GM19467 (cell line): ENCODE measurements at regions not wholly inside any gene's neighbourhood (a gene's known extent, or its start where the extent isn't known, plus 50 kb on each side); places are given as distances from the start of the nearest gene placed in this dataset.
"Not testable (repeated sequence)": the region's sequence is repeated elsewhere in the genome, so short reads cannot be mapped to it uniquely, and the experiment has no call there.

ENCODE experiments used
- ATAC-seq: cut with Tn5 transposase; IDR thresholded peaks from one replicate; pipeline ENCODE4 v1.9.1; 2021; ENCODE audit warnings: mild to moderate bottlenecking, moderate library complexity; ENCODE audit not compliant: unreplicated experiment

DNA sequence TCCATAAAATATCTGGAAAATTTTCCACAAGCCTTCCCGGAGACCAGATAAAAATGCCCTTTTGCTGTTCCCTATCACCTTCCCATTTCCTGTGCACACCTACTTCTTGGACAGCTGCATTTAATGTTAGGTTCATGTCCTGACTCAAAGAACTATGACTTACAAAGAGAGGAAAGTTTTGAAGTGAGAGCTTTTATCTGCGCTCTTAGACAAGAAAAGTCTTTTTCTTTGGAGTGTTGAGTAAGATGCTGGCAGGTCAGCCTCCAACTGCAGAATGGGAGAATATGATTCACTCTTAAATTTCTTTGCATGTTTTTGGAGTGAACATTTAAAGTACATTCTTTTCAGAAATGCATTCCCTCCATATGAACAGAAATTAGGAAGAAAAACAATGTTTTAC, 147.3 kb upstream of the DPH6 start:
- ATAC-seq: no peak

DNA sequence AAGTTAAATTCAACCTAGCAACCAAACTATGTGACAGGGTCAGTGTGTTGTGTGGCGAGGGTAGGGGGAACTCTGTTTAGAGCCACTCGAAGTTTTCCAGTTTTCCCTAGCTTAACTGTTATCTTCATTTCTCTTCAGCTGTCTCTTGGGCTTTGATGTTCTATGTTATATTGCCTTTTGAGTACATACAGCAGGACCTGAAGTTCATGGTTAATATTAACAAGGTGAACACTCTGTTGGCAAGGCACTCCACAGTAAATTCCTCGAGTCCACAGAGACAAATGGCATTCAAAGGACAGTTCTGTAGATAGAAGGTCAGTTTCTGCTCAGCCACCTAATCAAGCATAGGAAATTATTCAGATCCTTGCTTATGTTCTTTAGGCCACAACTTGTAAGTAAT, 147.9 kb upstream of the DPH6 start:
- no peak for ATAC-seq

DNA sequence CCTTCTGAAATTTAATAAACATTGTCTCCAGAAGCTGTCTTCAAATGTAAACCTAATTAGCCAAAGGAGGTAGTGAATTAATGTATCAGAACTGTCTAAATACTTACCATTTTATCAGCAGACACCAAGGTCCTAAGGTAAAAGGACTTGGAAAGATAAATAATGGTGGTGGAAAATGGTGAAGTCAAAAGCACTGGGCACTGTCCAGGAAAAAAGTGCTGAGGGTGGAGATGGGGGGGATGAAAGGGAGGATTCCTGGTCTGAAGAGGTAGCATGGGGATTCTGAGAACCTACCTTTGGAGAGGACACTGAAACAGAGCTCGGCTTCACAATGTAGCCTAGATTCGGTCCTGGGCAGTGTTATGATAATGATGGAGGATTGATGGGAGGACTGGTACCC, 149.0 kb upstream of the DPH6 start:
- no peak for ATAC-seq

GRCh38 chr15:35696767-35697231, 150.8 kb upstream of the DPH6 start:
- no peak for ATAC-seq

GRCh38 chr15:35697549-35698299, 151.8 kb upstream of the DPH6 start:
- ATAC-seq: no peak

DNA sequence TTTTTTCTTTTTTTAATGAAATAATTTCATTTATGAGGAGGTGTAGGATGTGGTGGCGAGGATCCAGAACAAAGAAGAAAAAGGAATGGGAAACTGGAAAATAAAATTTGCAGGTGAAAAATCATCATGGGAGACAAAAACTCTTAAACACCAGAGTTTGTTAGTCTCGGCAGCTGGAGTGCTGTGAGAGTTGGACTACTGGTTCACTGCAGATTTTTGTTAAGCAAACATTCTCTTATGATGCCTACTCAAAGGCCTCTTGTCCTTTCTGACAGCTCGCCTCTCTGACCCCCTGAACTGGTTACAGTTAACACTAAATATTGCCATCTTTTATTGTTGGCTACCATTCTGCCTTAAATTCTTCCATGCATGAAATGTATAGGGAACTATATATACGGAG, 152.4 kb upstream of the DPH6 start:
- ATAC-seq: no peak

GRCh38 chr15:35698966-35699575, 153.1 kb upstream of the DPH6 start:
- ATAC-seq: no peak

- not testable (repeated sequence) for ATAC-seq
Measured at GRCh38 chr15:35700091-35700593, 154.2 kb upstream of the DPH6 start.

GRCh38 chr15:35701402-35702046, 155.6 kb upstream of the DPH6 start:
- ATAC-seq: no peak

GRCh38 chr15:35702946-35703495, 157.1 kb upstream of the DPH6 start:
- no peak for ATAC-seq

- ATAC-seq: no peak
Measured at GRCh38 chr15:35705030-35705883, 159.3 kb upstream of the DPH6 start.

DNA sequence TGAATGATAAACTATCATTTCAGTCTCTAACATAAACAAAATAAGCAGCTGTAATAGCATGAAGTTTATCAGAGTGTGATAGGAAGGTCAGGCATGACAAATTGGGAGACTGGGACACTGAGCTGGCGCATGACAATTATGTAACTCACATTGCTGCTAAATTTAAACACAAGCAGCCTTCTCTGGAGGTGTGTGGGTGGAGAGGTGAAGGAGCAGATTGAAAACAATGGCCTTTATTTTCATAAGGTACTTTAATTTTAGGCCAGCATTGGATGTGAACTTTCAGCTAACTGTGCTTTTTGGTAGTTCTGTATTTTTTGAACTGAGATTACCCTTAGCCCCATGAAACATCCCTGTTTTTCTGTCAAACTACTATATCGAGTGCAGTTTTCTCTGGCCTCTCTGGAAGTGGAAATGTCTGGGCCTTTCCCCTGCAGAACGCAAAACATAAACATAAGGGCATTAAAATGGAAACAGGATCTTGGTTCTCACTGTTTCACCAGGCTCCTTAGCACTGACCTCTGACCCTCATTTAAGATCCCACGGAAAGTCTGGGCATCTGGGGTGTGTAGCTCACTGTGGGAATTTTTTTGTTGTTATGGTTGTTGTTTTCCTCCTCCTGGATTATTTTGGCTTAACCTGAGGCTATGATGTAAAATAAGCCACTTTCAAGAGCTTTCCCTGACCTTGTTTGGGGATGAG, 160.1 kb upstream of the DPH6 start:
- no peak for ATAC-seq

GRCh38 chr15:35712956-35713355, 167.0 kb upstream of the DPH6 start:
- no peak for ATAC-seq

GRCh38 chr15:35713733-35714132, 167.8 kb upstream of the DPH6 start:
- ATAC-seq: no peak

DNA sequence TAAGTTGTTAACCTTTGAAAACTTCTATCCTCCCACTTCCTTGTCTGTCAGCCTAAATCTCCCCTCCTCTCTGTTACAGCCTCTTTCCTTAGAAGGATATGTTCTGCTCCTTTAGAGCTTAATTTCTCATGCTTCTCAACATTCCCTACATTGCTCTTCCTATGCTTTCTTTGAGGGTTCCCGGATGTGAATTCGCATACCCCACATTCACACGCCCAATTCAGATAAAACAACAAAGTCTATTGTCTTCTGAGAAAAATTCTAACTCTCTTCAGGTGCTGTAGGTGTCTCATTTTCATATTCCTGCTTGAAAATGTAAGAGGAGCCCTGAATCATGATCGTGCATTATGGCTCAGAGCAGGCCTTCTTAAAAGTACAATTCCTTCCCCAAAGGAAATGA, 171.8 kb upstream of the DPH6 start:
- ATAC-seq: no peak

GRCh38 chr15:35720019-35720418, 174.1 kb upstream of the DPH6 start:
- no peak for ATAC-seq

DNA sequence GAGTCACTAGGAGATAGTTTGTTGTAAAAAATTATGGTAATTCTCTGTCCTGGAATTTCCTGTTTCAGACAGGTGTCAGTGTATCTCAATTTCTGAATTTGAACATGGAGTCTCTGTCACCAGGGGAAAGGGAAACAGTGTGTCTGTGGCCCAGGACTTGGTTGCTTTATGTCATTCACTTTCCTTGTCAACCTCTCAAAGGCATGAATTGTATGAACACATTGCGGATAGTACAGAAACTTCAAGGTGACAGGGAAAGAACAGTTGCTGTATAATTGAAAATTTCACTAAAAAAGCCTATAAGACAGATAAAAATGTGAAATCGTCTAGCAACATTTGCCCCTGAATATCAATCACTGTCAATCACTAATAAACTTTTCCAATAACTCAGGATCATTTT, 175.0 kb upstream of the DPH6 start:
- no peak for ATAC-seq

DNA sequence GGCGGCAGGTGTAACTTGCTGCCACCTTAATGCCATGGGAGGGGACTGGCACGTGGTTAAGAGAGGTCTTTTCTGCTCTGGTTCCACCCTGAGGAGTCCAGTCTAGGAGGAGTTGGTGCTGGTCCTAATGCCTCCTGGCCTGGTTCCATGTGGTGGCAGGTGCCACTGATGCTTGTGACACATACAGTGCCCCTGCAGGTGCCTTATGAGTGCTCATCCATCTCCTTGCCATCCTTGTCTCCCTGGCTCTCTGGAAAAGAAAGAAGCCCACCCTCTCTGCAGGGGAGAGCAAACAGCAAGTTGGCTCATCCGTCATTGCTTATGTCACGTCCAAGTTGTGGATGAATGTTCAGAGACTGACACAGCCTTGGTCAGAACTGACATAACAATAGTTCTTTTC, 175.8 kb upstream of the DPH6 start:
- ATAC-seq: no peak

DNA sequence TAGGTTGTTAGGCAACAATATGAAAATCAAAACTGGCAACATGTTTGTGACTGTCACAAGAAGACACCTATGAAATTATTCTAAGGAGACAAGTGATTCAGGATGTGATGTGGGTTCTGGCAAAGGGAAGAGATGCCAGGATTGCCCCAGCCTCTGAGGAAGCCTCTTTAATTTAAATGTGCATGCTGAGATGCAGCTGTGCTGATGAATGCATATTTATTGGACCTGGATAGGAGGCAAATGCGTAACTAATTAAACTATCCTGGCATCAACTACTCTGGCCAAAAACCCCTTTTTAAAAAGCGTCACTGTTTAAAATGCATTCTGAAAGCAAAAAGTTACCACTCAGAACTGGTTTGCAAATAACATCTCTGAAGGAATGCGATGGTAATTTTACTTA, 176.5 kb upstream of the DPH6 start:
- no peak for ATAC-seq
